Tibial artery (tissue), 4 donors: ENCODE measurements at regions not wholly inside any gene's neighbourhood (a gene's known extent, or its start where the extent isn't known, plus 50 kb on each side); places are given as distances from the start of the nearest gene placed in this dataset.

Experiments used
- DNase-seq, 2 donors: peaks; one replicate each; pipeline ENCODE4 v3.0.0-alpha.2; 2019
- H3K27ac ChIP-seq, 2 donors: fragments of 200-600 bp; sonication (generic) in 1 of 2; 1 replicate in 1 of 2; 2 replicates in 1 of 2; pipeline ENCODE4 v1.5.1; 2018 to 2019; ENCODE audit warnings: mild to moderate bottlenecking in 1 of 2
- H3K27me3 ChIP-seq, 2 donors: fragments of 200-600 bp; sonication (generic) in 1 of 2; one replicate each; pipeline versions ENCODE4 v1.5.1 to v1.6.0; 2016 to 2019
- H3K36me3 ChIP-seq, 3 donors: fragments of 200-600 bp; sonication (generic) in 2 of 3; one replicate each; pipeline ENCODE4 v1.5.1; 2016 to 2019; ENCODE audit warnings: mild to moderate bottlenecking in 2 of 3
- H3K4me1 ChIP-seq, 4 donors: fragments of 200-600 bp; sonication (generic) in 2 of 4; 1 replicate in 3 of 4; 2 replicates in 1 of 4; pipeline ENCODE4 v1.5.1; 2016 to 2019
- H3K4me3 ChIP-seq, 2 donors: fragments of 200-600 bp; sonication (generic) in 1 of 2; 1 replicate in 1 of 2; 2 replicates in 1 of 2; pipeline ENCODE4 v1.5.1; 2018 to 2019; ENCODE audit warnings: mild to moderate bottlenecking in 2 of 2
- H3K9me3 ChIP-seq, 3 donors: fragments of 200-600 bp; sonication (generic) in 1 of 3; one replicate each; pipeline ENCODE4 v1.5.1; 2016 to 2019
- CTCF ChIP-seq, 2 experiments: fragments of 200-600 bp in 1 of 2; fragments of 450-650 bp in 1 of 2; IDR thresholded peaks; one replicate each; pipeline ENCODE4 v1.5.1; 2017 to 2019; ENCODE audit warnings: antibody characterized with exemption in 2 of 2, mild to moderate bottlenecking in 1 of 2, moderate library complexity in 1 of 2
- intact Hi-C: fragments of 100-400 bp; cut with DNase I; formaldehyde crosslinking; loops from one replicate; pipeline ENCODE4 v1.15.0; 2023; ENCODE audit warnings: low total_unique reads

GRCh38 chr5:30063503-30063902 lies 1130.0 kb upstream of the CDH6 start:
- H3K4me3 ChIP-seq, result no peak overlapping the region
- H3K27me3 ChIP-seq, result no peaks in the 10 kb centered on the region
- H3K4me1 ChIP-seq, result no peaks in the 10 kb centered on the region
- H3K36me3 ChIP-seq, result no peaks in the 10 kb centered on the region
- intact Hi-C loops, result no loop called here
- DNase-seq, result no peak
- H3K27ac ChIP-seq, result no peak overlapping the region
- no peaks in the 10 kb centered on the region for H3K9me3 ChIP-seq
- no peak for TF ChIP-seq CTCF (IDR thresholded peaks at IDR 0.05)

DNA sequence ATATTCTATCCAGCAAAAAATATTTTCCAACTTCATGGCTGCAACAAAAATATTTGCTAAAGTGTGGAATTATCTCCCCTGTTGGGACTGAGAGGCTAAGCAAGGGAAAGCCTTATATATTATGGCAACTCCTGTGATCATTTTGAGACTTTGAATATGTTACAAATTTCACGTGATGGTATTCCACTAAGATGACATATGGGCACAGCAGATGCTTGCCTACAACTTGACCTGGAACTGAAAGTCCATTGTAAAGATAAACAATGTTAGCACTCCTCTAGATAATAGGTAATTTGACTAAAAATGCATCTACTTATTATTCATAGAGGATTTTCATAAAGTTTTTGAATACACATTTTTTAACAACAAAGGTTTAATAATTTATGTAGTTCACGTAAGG lies 1141.5 kb upstream of the CDH6 start:
- Histone ChIP-seq H3K36me3 (no peaks in the 10 kb centered on the region), H3K9me3 (no peaks in the 10 kb centered on the region), H3K27me3 (no peaks in the 10 kb centered on the region), H3K4me1 (no peaks in the 10 kb centered on the region), H3K27ac (no peak overlapping the region), H3K4me3 (no peak overlapping the region)
- DNase-seq, result no peak
- no peak for TF ChIP-seq CTCF (IDR thresholded peaks at IDR 0.05)
- intact Hi-C loops, result no loop called here

DNA sequence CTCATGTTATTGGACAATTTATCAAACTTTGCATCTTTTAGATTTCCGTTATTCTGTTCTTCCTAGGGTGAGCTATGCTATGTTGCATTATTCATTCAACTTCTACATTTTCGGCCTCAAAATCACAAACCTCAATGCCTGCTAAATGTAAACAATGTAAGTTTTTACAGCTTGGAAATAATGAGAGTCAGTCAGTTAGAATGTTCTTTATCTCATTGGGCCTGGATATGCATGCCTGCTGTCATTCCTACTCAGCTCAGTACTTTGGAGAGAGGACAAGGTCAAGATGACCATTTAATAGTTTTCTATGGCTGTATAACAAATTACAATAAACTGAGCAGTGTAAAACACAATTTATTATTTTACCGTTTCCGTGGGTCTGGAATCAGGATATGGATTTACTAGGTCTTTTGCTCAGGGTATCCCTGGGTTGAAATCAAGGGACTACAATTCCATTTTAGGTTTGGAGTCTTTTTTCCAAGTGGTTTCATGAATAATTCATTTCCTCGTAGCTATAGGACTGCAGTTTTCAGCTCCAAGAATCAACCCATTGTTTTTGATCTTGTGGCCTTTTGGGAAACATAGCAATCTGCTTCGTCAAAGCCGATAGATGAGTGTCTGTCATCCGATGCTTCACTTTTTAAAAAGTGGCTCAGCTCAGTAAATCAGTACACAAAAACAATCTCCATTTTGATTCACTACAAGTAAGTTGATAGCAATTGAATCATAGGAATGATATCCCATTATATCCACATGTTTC lies 1143.2 kb upstream of the CDH6 start:
- no peaks in the 10 kb centered on the region for H3K4me1 ChIP-seq
- H3K36me3 ChIP-seq, result no peaks in the 10 kb centered on the region
- H3K27me3 ChIP-seq, result no peaks in the 10 kb centered on the region
- no peak overlapping the region for H3K27ac ChIP-seq
- no peak for DNase-seq
- no peaks in the 10 kb centered on the region for H3K9me3 ChIP-seq
- no peak overlapping the region for H3K4me3 ChIP-seq
- intact Hi-C loops, result no loop called here
- no peak for TF ChIP-seq CTCF (IDR thresholded peaks at IDR 0.05)

- Histone ChIP-seq H3K27me3 (no peaks in the 10 kb centered on the region), H3K36me3 (no peaks in the 10 kb centered on the region), H3K4me1 (no peaks in the 10 kb centered on the region), H3K27ac (no peak overlapping the region), H3K9me3 (no peaks in the 10 kb centered on the region), H3K4me3 (no peak overlapping the region)
- no peak for DNase-seq
- intact Hi-C loops, result no loop called here
- no peak for TF ChIP-seq CTCF (IDR thresholded peaks at IDR 0.05)
Measured at GRCh38 chr5:30042677-30043076, 1150.8 kb upstream of the CDH6 start.

DNA sequence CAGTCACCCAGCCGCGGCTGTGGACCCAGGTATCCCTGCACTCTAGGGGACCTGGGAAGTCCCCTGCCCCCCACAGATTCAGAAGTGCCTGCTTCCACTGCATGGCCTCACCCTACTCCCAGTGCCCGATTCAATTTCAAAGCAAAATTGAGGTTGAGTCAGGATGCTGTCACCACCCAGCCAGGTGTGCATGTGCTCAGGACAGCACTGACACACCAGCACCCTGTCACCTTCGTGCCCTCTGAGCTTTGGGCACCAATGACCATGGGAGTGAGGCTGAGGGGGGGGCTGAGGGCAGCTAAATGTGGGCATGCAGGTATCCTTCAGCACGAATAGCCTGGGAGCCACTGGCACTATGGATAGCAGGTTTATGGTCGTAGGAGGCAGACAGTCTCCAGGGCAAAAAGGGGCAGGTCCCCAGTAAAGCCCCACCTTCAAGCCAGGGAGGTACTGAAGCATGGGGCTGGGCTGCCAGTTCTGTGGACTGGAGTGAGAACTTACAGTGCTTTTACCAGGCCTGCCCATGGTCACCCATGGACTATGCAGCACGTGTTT lies 1151.6 kb upstream of the CDH6 start:
- H3K4me1 ChIP-seq, result no peaks in the 10 kb centered on the region

More for the DNA sequence above, 1151.6 kb upstream of the CDH6 start:
- H3K27me3 ChIP-seq, result no peaks in the 10 kb centered on the region
- no peak for DNase-seq
- no peak overlapping the region for H3K27ac ChIP-seq
- intact Hi-C loops, result no loop called here
- H3K36me3 ChIP-seq, result no peaks in the 10 kb centered on the region
- H3K4me3 ChIP-seq, result no peak overlapping the region
- H3K9me3 ChIP-seq, result no peaks in the 10 kb centered on the region
- TF ChIP-seq CTCF (IDR thresholded peaks at IDR 0.05), result no peak
